Mesenchymal stem cell (in vitro differentiated cells and primary cell): ENCODE measurements at regions not wholly inside any gene's neighbourhood (a gene's known extent, or its start where the extent isn't known, plus 50 kb on each side); places are given as distances from the start of the nearest gene placed in this dataset.

Experiments
- DNase-seq: peaks from one replicate; pipeline ENCODE4 v3.0.0-alpha.2; 2013
- H2AFZ ChIP-seq: one replicate; pipeline ENCODE4 v1.6.1; 2013; ENCODE audit warnings: low read depth, mild to moderate bottlenecking, control low read depth, inconsistent platforms, low read length, moderate library complexity
- H2AK5ac ChIP-seq: 2 replicates; pipeline ENCODE4 v1.6.1; 2013; ENCODE audit warnings: low read length, moderate library complexity, mild to moderate bottlenecking, inconsistent platforms; ENCODE audit not compliant: severe bottlenecking
- H2BK120ac ChIP-seq: one replicate; pipeline ENCODE4 v1.6.1; 2013; ENCODE audit warnings: low read depth, mild to moderate bottlenecking, inconsistent platforms, low read length, moderate library complexity
- H2BK12ac ChIP-seq, 2 experiments: one replicate each; pipeline ENCODE4 v1.6.1; 2013; ENCODE audit warnings: inconsistent platforms in 2 of 2, low read length in 2 of 2, mild to moderate bottlenecking in 2 of 2, moderate library complexity in 2 of 2, control low read depth in 1 of 2
- H2BK15ac ChIP-seq: one replicate; pipeline ENCODE4 v1.6.1; 2013; ENCODE audit warnings: mild to moderate bottlenecking, low read depth, inconsistent platforms; ENCODE audit not compliant: poor library complexity, severe bottlenecking
- H2BK5ac ChIP-seq: 2 replicates; pipeline ENCODE4 v1.6.1; 2013; ENCODE audit warnings: low read depth, mild to moderate bottlenecking, low read length, control low read depth, inconsistent platforms; ENCODE audit not compliant: poor library complexity, severe bottlenecking
- H3K14ac ChIP-seq, 2 experiments: one replicate each; pipeline ENCODE4 v1.6.1; 2013; ENCODE audit warnings: inconsistent platforms in 2 of 2, low read length in 2 of 2, control low read depth in 1 of 2, mild to moderate bottlenecking in 1 of 2, moderate library complexity in 1 of 2
- H3K18ac ChIP-seq, 2 experiments: one replicate each; pipeline ENCODE4 v1.6.1; 2013; ENCODE audit warnings: inconsistent platforms in 2 of 2, low read length in 2 of 2, control low read depth in 1 of 2, low read depth in 1 of 2, mild to moderate bottlenecking in 1 of 2
- H3K23ac ChIP-seq, 2 experiments: one replicate each; pipeline ENCODE4 v1.6.1; 2013; ENCODE audit warnings: inconsistent platforms in 2 of 2, low read length in 2 of 2, mild to moderate bottlenecking in 2 of 2, moderate library complexity in 2 of 2, control low read depth in 1 of 2
- H3K27ac ChIP-seq: 2 replicates; pipeline ENCODE4 v1.5.1; 2013; ENCODE audit warnings: mild to moderate bottlenecking, moderate library complexity, low read length, control low read depth, inconsistent platforms; ENCODE audit not compliant: poor library complexity, severe bottlenecking
- H3K27me3 ChIP-seq, 2 experiments: 2 replicates each; pipeline versions ENCODE4 v1.6.1 to v1.7.0; 2013; ENCODE audit warnings: low read length in 2 of 2, mild to moderate bottlenecking in 2 of 2, moderate library complexity in 2 of 2, control low read depth in 1 of 2, inconsistent platforms in 1 of 2; ENCODE audit not compliant: control insufficient read depth in 1 of 2, insufficient read depth in 1 of 2
- H3K36me3 ChIP-seq, 2 experiments: 2 replicates each; pipeline versions ENCODE4 v1.6.1 to v1.7.0; 2013; ENCODE audit warnings: low read length in 2 of 2, control low read depth in 1 of 2, inconsistent platforms in 1 of 2, low read depth in 1 of 2, mild to moderate bottlenecking in 1 of 2; ENCODE audit not compliant: insufficient read depth in 2 of 2, control insufficient read depth in 1 of 2
- H3K4ac ChIP-seq, 2 experiments: one replicate each; pipeline ENCODE4 v1.6.1; 2013; ENCODE audit warnings: inconsistent platforms in 2 of 2, low read length in 2 of 2, mild to moderate bottlenecking in 2 of 2, moderate library complexity in 2 of 2, control low read depth in 1 of 2, low read depth in 1 of 2
- H3K4me1 ChIP-seq: 2 replicates; pipeline ENCODE4 v1.6.1; 2013; ENCODE audit warnings: low read depth, low read length, control low read depth; ENCODE audit not compliant: control insufficient read depth, insufficient read depth
- H3K4me2 ChIP-seq: 2 replicates; pipeline ENCODE4 v1.6.1; 2013; ENCODE audit warnings: low read length, mild to moderate bottlenecking, inconsistent platforms; ENCODE audit not compliant: poor library complexity, severe bottlenecking
- H3K4me3 ChIP-seq, 2 experiments: 2 replicates each; pipeline versions ENCODE4 v1.5.1 to v1.7.0; 2013; ENCODE audit warnings: low read length in 2 of 2, mild to moderate bottlenecking in 2 of 2, control low read depth in 1 of 2, low read depth in 1 of 2; ENCODE audit not compliant: insufficient read depth in 1 of 2
- H3K79me1 ChIP-seq: replicated peaks from 2 replicates; pipeline ENCODE4 v1.6.1; 2013; ENCODE audit warnings: mild to moderate bottlenecking, control low read depth, low read length, inconsistent platforms; ENCODE audit not compliant: poor library complexity, severe bottlenecking
- H3K9ac ChIP-seq: 2 replicates; pipeline ENCODE4 v1.7.0; 2013; ENCODE audit warnings: mild to moderate bottlenecking, low read length, moderate library complexity
- H3K9me3 ChIP-seq: 2 replicates; pipeline ENCODE4 v1.7.0; 2013; ENCODE audit warnings: mild to moderate bottlenecking, low read length; ENCODE audit not compliant: control insufficient read depth
- H4K8ac ChIP-seq: one replicate; pipeline ENCODE4 v1.6.1; 2013; ENCODE audit warnings: inconsistent platforms, mild to moderate bottlenecking, low read length, moderate library complexity
- H4K91ac ChIP-seq: one replicate; pipeline ENCODE4 v1.6.1; 2013; ENCODE audit warnings: mild to moderate bottlenecking, low read length, inconsistent platforms
- WGBS: methylation state at CpG from one replicate; pipeline ENCODE4 v1.1.7; 2013; ENCODE audit warnings: mixed read lengths; 5-methylcytosine and 5-hydroxymethylcytosine counted together

DNA sequence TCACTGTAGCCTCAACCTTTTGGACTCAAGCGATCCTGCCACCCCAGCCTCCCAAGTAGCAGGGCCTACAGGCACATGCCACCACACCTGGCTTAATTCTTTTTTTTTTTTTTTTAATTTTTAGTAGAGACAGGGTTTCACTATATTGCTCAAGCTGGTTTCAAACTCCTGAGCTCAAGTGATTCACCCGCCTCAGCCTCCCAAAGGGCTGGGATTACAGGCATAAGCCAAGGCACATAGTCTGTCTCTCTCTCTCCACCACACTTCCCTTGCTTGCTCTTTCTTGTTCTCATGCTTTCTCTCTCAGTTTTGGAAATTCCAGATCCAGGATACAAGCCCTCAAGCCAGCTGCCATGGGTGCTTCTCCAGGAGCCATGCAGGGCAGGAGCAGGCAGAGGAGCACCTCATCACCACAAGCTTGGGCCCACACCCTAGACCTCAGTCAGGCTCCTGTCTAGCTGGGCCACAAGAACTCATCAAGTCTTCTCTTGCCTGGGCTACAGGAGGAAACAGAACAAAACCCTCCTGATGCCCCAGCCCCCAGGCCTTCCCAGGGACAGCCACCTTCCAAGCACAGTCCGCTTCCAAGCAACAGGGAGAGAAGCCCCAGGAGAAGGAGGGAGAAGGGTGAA, 145.3 kb upstream of the LPP start:
- 100% methylated on average over 1 of the region's 3 CpGs for WGBS
- no peak overlapping the region for H2BK15ac ChIP-seq
- no peak overlapping the region for H3K27ac ChIP-seq
- H3K18ac ChIP-seq = no peak overlapping the region
- no peaks in the 10 kb centered on the region for H3K79me1 ChIP-seq
- H2BK12ac ChIP-seq = peak overlapping the region in 1 of 2 experiments; percentile 10
- H4K91ac ChIP-seq = no peak overlapping the region
- no peak overlapping the region for H3K23ac ChIP-seq
- H3K27me3 ChIP-seq = no peaks in the 10 kb centered on the region
- H2AFZ ChIP-seq = no peak overlapping the region
- no peak overlapping the region for H3K9ac ChIP-seq
- no peak overlapping the region for H4K8ac ChIP-seq
- H3K4me1 ChIP-seq = peaks cover 6% of the 10 kb centered on the region
- no peak overlapping the region for H3K4me3 ChIP-seq
- no peak overlapping the region for H2AK5ac ChIP-seq
- no peak overlapping the region for H2BK120ac ChIP-seq
- no peak overlapping the region for H3K4ac ChIP-seq
- H3K14ac ChIP-seq = no peak overlapping the region
- no peak overlapping the region for H3K4me2 ChIP-seq
- H3K36me3 ChIP-seq = no peaks in the 10 kb centered on the region
- no peak overlapping the region for H2BK5ac ChIP-seq
- DNase-seq = no peak
- H3K9me3 ChIP-seq = no peaks in the 10 kb centered on the region

DNA sequence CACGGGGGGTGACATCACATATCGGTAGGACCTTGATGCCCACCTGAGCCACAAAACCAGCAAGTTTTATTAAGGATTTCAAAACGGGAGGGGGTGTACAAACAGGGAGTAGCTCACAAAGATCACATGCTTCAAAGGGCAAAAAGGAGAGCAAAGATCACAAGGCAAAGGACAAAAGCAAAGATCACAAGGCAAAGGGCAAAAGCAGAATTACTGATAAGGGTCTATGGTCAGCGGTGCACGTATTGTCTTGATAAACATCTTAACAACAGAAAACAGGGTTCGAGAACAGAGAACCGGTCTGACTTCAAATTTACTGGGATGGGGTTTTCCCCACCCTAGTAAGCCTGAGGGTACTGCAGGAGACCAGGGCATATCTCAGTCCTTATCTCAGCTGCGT, 143.5 kb upstream of the LPP start:
- Histone ChIP-seq H3K79me1 (no peaks in the 10 kb centered on the region), H2AK5ac (no peak overlapping the region), H3K36me3 (no peaks in the 10 kb centered on the region), H3K18ac (no peak overlapping the region), H2BK5ac (no peak overlapping the region), H3K27me3 (no peaks in the 10 kb centered on the region), H2BK12ac (no peak overlapping the region), H3K4me1 (peaks cover 4% of the 10 kb centered on the region), H3K14ac (no peak overlapping the region), H3K4me2 (no peak overlapping the region), H3K23ac (no peak overlapping the region), H3K9ac (no peak overlapping the region), H4K91ac (no peak overlapping the region), H2BK15ac (no peak overlapping the region), H2BK120ac (no peak overlapping the region), H3K4ac (no peak overlapping the region), H4K8ac (no peak overlapping the region), H3K9me3 (no peaks in the 10 kb centered on the region), H3K4me3 (no peak overlapping the region), H2AFZ (no peak overlapping the region), H3K27ac (no peak overlapping the region)
- no peak for DNase-seq
- WGBS = 80% methylated on average over 8 of the region's 8 CpGs

DNA sequence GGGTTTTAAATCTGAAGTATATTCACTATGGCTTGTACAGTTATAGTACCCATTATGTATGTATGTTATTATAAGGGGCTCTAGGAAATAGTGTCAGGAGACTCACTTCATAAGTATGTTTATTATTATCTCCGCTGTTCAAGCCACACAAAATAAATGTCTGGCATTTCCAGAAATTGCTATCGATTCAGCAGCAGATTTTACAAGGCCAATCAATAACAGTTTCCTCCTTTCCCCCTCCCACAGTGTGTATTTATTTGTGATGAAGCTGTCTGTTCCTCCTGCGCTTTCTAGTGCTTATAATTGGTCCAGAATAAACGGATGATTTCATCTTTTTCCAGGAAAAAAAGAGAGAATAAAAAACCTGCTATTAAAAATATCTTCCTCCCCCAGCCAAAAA, 134.2 kb upstream of the LPP start:
- H3K4me2 ChIP-seq = no peak overlapping the region
- H4K8ac ChIP-seq = no peak overlapping the region
- no peaks in the 10 kb centered on the region for H3K27me3 ChIP-seq
- no peaks in the 10 kb centered on the region for H3K4me1 ChIP-seq
- no peak overlapping the region for H3K27ac ChIP-seq
- no peak overlapping the region for H2BK15ac ChIP-seq
- WGBS = no CpG with 5 or more reads among the region's 4 CpGs
- H2BK120ac ChIP-seq = no peak overlapping the region
- no peak overlapping the region for H3K4me3 ChIP-seq
- H3K23ac ChIP-seq = no peak overlapping the region
- H2BK12ac ChIP-seq = no peak overlapping the region
- H3K18ac ChIP-seq = no peak overlapping the region
- no peak overlapping the region for H3K14ac ChIP-seq
- no peaks in the 10 kb centered on the region for H3K9me3 ChIP-seq
- no peak overlapping the region for H2AFZ ChIP-seq
- no peak overlapping the region for H4K91ac ChIP-seq
- no peak overlapping the region for H3K9ac ChIP-seq
- H3K79me1 ChIP-seq = no peaks in the 10 kb centered on the region
- no peak for DNase-seq
- H2AK5ac ChIP-seq = no peak overlapping the region
- H3K4ac ChIP-seq = no peak overlapping the region
- no peak overlapping the region for H2BK5ac ChIP-seq
- H3K36me3 ChIP-seq = no peaks in the 10 kb centered on the region

DNA sequence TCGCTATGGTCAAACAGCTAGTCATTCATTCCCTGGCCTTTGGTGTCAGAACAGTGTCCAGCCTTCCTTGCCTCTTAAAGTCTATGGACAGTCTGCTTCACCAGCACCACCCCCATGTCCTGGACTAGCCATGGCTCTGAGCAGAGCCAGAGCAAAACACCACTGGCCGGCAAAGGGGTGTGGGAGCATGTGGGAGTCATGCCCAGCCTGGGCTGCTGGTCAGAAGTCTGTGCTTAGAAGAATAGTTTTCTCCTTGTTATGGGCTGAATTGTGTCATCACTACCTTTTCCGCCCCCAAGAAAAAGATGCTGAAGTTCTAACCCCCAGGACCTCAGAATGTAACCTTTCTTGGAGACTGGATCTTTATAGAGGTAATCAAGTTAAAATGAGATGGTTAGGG, 132.9 kb upstream of the LPP start:
- peak overlapping the region; percentile 69 for H4K8ac ChIP-seq
- no peak overlapping the region for H2AK5ac ChIP-seq
- peak overlapping the region in 1 of 2 experiments; percentile 90 for H3K14ac ChIP-seq
- H3K4ac ChIP-seq = peak overlapping the region in 1 of 2 experiments; percentile 26
- peak overlapping the region; percentile 90 to 96 for H3K18ac ChIP-seq
- DNase-seq = peak; percentile 21
- no peak overlapping the region for H3K4me2 ChIP-seq
- 68% methylated on average over 2 of the region's 3 CpGs for WGBS
- H3K9me3 ChIP-seq = no peaks in the 10 kb centered on the region
- H3K36me3 ChIP-seq = no peaks in the 10 kb centered on the region
- H2BK5ac ChIP-seq = no peak overlapping the region
- H3K4me3 ChIP-seq = no peak overlapping the region
- no peak overlapping the region for H2AFZ ChIP-seq
- H3K27me3 ChIP-seq = no peaks in the 10 kb centered on the region
- H2BK120ac ChIP-seq = peak overlapping the region; percentile 67
- peak overlapping the region; percentile 49 to 96 for H2BK12ac ChIP-seq
- H3K9ac ChIP-seq = no peak overlapping the region
- H3K4me1 ChIP-seq = no peaks in the 10 kb centered on the region
- no peaks in the 10 kb centered on the region for H3K79me1 ChIP-seq
- peak overlapping the region; percentile 93 for H2BK15ac ChIP-seq
- no peak overlapping the region for H3K23ac ChIP-seq
- no peak overlapping the region for H3K27ac ChIP-seq
- H4K91ac ChIP-seq = peak overlapping the region; percentile 66
